ENCODE measurements at regions not wholly inside any gene's neighbourhood (a gene's known extent, or its start where the extent isn't known, plus 50 kb on each side); places are given as distances from the start of the nearest gene placed in this dataset.

- TF ChIP-seq TCF7L2 (IDR thresholded peaks at IDR 0.05; ENCODE audit: borderline replicate concordance, extremely low read depth, insufficient read depth, insufficient read length) (no peak), RAD21 (IDR thresholded peaks at IDR 0.05; ENCODE audit: low read depth) (no peak), MAX (IDR thresholded peaks at IDR 0.05) (no peak), CBX3 (IDR thresholded peaks at IDR 0.05; ENCODE audit: low read depth) (no peak), ATF3 (IDR thresholded peaks at IDR 0.05) (no peak), JUND (IDR thresholded peaks at IDR 0.05) (no peak)
Measured at GRCh38 chr15:36344887-36345286, 234.5 kb upstream of the CDIN1 start (continued).

GRCh38 chr15:36347272-36347858 is 232.1 kb upstream of the CDIN1 start:
- CTCF ChIA-PET = no interaction called here
- ATAC-seq (no peak), DNase-seq (ENCODE audit: low read depth, low spot score) (no peak)
- no peaks in the 10 kb centered on the region for H3K27me3 ChIP-seq (ENCODE audit: insufficient read depth, low read length)
- H3K4me2 ChIP-seq (ENCODE audit: low read length) = no peak overlapping the region
- no peak overlapping the region for H3K27ac ChIP-seq (ENCODE audit: low read depth, low read length)
- no peaks in the 10 kb centered on the region for H4K20me1 ChIP-seq (ENCODE audit: insufficient read depth)
- RAD21 ChIA-PET (ENCODE audit: low non-redundant PET in 1 of 2, low total read pairs in 2 of 2, uncharacterized antibody in 2 of 2, unreplicated experiment in 2 of 2) = no interaction called here
- no peak for TF ChIP-seq REST (IDR thresholded peaks at IDR 0.05; ENCODE audit: low read depth)
- H2AFZ ChIP-seq (ENCODE audit: low read depth, low read length, poor library complexity, severe bottlenecking) = no peak overlapping the region
- H3K4me3 ChIP-seq (replicated peaks in 1 of 2; ENCODE audit: low read depth in 1 of 2, low read length in 2 of 2) = no peak overlapping the region
- no TSS peak for BruUV-seq (replicated peaks)
- no peaks in the 10 kb centered on the region for H3K36me3 ChIP-seq (ENCODE audit: control insufficient read depth in 1 of 2, insufficient read depth in 2 of 2, low read length in 2 of 2)
- H3K9me3 ChIP-seq (ENCODE audit: control insufficient read depth in 1 of 2, insufficient read depth in 1 of 2, low read depth in 1 of 2, low read length in 2 of 2) = no peaks in the 10 kb centered on the region
- POLR2A ChIA-PET = no interaction called here
- no peak overlapping the region for H3K9ac ChIP-seq (ENCODE audit: low read length)
- H3K79me2 ChIP-seq (ENCODE audit: insufficient read depth, low read length) = no peaks in the 10 kb centered on the region
- H3K4me1 ChIP-seq (ENCODE audit: control insufficient read depth in 1 of 2, insufficient read depth in 2 of 2, low read length in 2 of 2) = peaks cover 0 to 10% of the 10 kb centered on the region in 2 experiments
- H3K9me2 ChIP-seq (ENCODE audit: insufficient read depth) = no peaks in the 10 kb centered on the region
- intact Hi-C loops (cut with micrococcal nuclease) = no loop called here

Measured in HCT116 (cell line).